ENCODE measurements at regions not wholly inside any gene's neighbourhood (a gene's known extent, or its start where the extent isn't known, plus 50 kb on each side); places are given as distances from the start of the nearest gene placed in this dataset.
"Not testable (repeated sequence)": the region's sequence is repeated elsewhere in the genome, so short reads cannot be mapped to it uniquely, and the experiment has no call there.

GRCh38 chr11:37456746-37457145, 858.7 kb upstream of the RAG2 start:
- no peak for TF ChIP-seq CTCF (IDR thresholded peaks at IDR 0.05)
- no peaks in the 10 kb centered on the region for H3K36me3 ChIP-seq
- peaks cover 0 to 8% of the 10 kb centered on the region in 2 experiments for H3K4me1 ChIP-seq (ENCODE audit: control insufficient read depth in 1 of 2, insufficient read depth in 1 of 2, low read depth in 1 of 2, low read length in 1 of 2)
- no peaks in the 10 kb centered on the region for H3K27me3 ChIP-seq
- H3K4me3 ChIP-seq (ENCODE audit: low read depth in 1 of 2, low read length in 1 of 2) = no peak overlapping the region
- no peaks in the 10 kb centered on the region for H3K9me3 ChIP-seq
- H3K27ac ChIP-seq = no peak overlapping the region

GRCh38 chr11:37451903-37452302, 853.9 kb upstream of the RAG2 start:
- Histone ChIP-seq H3K4me3 (ENCODE audit: low read depth in 1 of 2, low read length in 1 of 2) (no peak overlapping the region), H3K27ac (no peak overlapping the region), H3K27me3 (no peaks in the 10 kb centered on the region), H3K9me3 (no peaks in the 10 kb centered on the region), H3K36me3 (no peaks in the 10 kb centered on the region), H3K4me1 (ENCODE audit: control insufficient read depth in 1 of 2, insufficient read depth in 1 of 2, low read depth in 1 of 2, low read length in 1 of 2) (peaks cover 14 to 31% of the 10 kb centered on the region in 2 experiments)
- TF ChIP-seq CTCF (IDR thresholded peaks at IDR 0.05) = no peak

- H3K4me3 ChIP-seq (ENCODE audit: low read depth in 1 of 2, low read length in 1 of 2) = no peak overlapping the region
- peaks cover 14 to 25% of the 10 kb centered on the region in 2 experiments for H3K4me1 ChIP-seq (ENCODE audit: control insufficient read depth in 1 of 2, insufficient read depth in 1 of 2, low read depth in 1 of 2, low read length in 1 of 2)
- H3K27me3 ChIP-seq = no peaks in the 10 kb centered on the region
- no peak for TF ChIP-seq CTCF (IDR thresholded peaks at IDR 0.05)
- H3K27ac ChIP-seq = peak overlapping the region; percentile 42
- no peaks in the 10 kb centered on the region for H3K36me3 ChIP-seq
- H3K9me3 ChIP-seq = no peaks in the 10 kb centered on the region
These were observed 852.6 kb upstream of the RAG2 start for GRCh38 chr11:37450613-37451012.

- H3K36me3 ChIP-seq = no peaks in the 10 kb centered on the region
- no peak for TF ChIP-seq CTCF (IDR thresholded peaks at IDR 0.05)
- H3K27ac ChIP-seq = no peak overlapping the region
- H3K4me1 ChIP-seq (ENCODE audit: control insufficient read depth in 1 of 2, insufficient read depth in 1 of 2, low read depth in 1 of 2, low read length in 1 of 2) = peaks cover 14 to 25% of the 10 kb centered on the region in 2 experiments
- no peaks in the 10 kb centered on the region for H3K9me3 ChIP-seq
- no peak overlapping the region for H3K4me3 ChIP-seq (ENCODE audit: low read depth in 1 of 2, low read length in 1 of 2)
- H3K27me3 ChIP-seq = no peaks in the 10 kb centered on the region
These were observed 851.1 kb upstream of the RAG2 start for GRCh38 chr11:37449146-37449545.

GRCh38 chr11:37442576-37442975, 844.5 kb upstream of the RAG2 start:
- H3K27me3 ChIP-seq = no peaks in the 10 kb centered on the region
- no peak overlapping the region for H3K4me3 ChIP-seq (ENCODE audit: low read depth in 1 of 2, low read length in 1 of 2)
- no peak for TF ChIP-seq CTCF (IDR thresholded peaks at IDR 0.05)
- no peak overlapping the region for H3K27ac ChIP-seq
- H3K36me3 ChIP-seq = no peaks in the 10 kb centered on the region
- H3K9me3 ChIP-seq = no peaks in the 10 kb centered on the region
- no peaks in the 10 kb centered on the region for H3K4me1 ChIP-seq (ENCODE audit: control insufficient read depth in 1 of 2, insufficient read depth in 1 of 2, low read depth in 1 of 2, low read length in 1 of 2)

GRCh38 chr11:37431633-37432230, 833.7 kb upstream of the RAG2 start:
- H3K9me3 ChIP-seq; H3K4me3 ChIP-seq (ENCODE audit: low read depth in 1 of 2, low read length in 1 of 2); H3K27ac ChIP-seq; H3K4me1 ChIP-seq (ENCODE audit: control insufficient read depth in 1 of 2, insufficient read depth in 1 of 2, low read depth in 1 of 2, low read length in 1 of 2); H3K27me3 ChIP-seq; H3K36me3 ChIP-seq: not testable (repeated sequence)

- H3K36me3 ChIP-seq; H3K27ac ChIP-seq; H3K27me3 ChIP-seq; H3K4me1 ChIP-seq (ENCODE audit: control insufficient read depth in 1 of 2, insufficient read depth in 1 of 2, low read depth in 1 of 2, low read length in 1 of 2); H3K9me3 ChIP-seq; H3K4me3 ChIP-seq (ENCODE audit: low read depth in 1 of 2, low read length in 1 of 2): not testable (repeated sequence)
These were observed 833.1 kb upstream of the RAG2 start for GRCh38 chr11:37430966-37431632.

Measured in neutrophil (primary cell).